HG03045 (cell line): ENCODE measurements at regions not wholly inside any gene's neighbourhood (a gene's known extent, or its start where the extent isn't known, plus 50 kb on each side); places are given as distances from the start of the nearest gene placed in this dataset.

ENCODE experiments used
- ATAC-seq: cut with Tn5 transposase; IDR thresholded peaks from one replicate; pipeline ENCODE4 v1.9.1; 2021; ENCODE audit warnings: mild to moderate bottlenecking, moderate library complexity; ENCODE audit not compliant: unreplicated experiment

GRCh38 chr13:22211876-22212275 is 541.0 kb downstream of the FGF9 start:
- ATAC-seq: no peak

DNA sequence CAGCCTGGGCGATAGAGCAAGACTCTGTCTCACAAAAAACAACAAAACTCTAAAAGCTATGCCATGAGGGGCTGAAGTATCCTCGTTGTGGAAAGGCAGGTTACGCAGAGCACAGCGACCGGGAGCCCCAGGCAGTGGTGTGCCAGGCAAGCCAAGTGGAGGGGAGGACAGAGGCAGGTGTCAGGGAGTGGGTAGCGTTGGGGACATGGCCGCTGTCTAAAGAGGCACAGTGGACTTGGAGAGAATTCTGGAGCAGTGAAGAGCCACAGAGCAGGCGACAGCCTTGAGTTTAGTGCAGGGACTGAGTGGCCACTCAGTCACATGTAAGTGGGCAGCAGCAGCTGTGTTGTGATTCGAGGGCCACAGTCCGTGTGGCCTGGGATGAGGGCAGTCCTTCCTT is 541.7 kb downstream of the FGF9 start:
- no peak for ATAC-seq

- ATAC-seq: no peak
Observed at GRCh38 chr13:22214184-22214583, 543.3 kb downstream of the FGF9 start.

GRCh38 chr13:22218797-22219196 is 547.9 kb downstream of the FGF9 start:
- no peak for ATAC-seq

GRCh38 chr13:22219709-22220108 is 548.8 kb downstream of the FGF9 start:
- no peak for ATAC-seq

- ATAC-seq: no peak
Observed at GRCh38 chr13:22220151-22221135, 549.6 kb downstream of the FGF9 start.

GRCh38 chr13:22223411-22223810 is 552.5 kb downstream of the FGF9 start:
- no peak for ATAC-seq

GRCh38 chr13:22226086-22226485 is 555.2 kb downstream of the FGF9 start:
- no peak for ATAC-seq

GRCh38 chr13:22227895-22228294 is 557.0 kb downstream of the FGF9 start:
- no peak for ATAC-seq

DNA sequence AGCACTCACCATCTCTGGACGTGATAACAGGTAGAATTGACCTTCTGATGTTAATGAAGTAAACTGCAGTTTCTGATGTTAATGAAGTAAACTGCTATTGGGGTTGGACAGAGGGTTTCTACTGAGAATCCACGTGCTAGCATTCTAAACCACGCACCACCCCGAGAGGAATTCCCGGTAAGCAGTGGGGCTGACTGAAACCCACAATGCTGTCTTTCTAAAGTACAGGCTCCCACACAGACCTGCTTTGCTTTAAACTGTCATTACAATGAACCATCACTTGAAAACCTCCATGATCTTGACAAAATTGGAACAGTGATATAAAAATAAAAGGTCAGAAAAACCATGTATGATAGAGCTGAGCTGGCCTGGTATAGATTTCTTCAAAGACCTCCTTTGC is 559.0 kb downstream of the FGF9 start:
- no peak for ATAC-seq

GRCh38 chr13:22232186-22232585 is 561.3 kb downstream of the FGF9 start:
- no peak for ATAC-seq

DNA sequence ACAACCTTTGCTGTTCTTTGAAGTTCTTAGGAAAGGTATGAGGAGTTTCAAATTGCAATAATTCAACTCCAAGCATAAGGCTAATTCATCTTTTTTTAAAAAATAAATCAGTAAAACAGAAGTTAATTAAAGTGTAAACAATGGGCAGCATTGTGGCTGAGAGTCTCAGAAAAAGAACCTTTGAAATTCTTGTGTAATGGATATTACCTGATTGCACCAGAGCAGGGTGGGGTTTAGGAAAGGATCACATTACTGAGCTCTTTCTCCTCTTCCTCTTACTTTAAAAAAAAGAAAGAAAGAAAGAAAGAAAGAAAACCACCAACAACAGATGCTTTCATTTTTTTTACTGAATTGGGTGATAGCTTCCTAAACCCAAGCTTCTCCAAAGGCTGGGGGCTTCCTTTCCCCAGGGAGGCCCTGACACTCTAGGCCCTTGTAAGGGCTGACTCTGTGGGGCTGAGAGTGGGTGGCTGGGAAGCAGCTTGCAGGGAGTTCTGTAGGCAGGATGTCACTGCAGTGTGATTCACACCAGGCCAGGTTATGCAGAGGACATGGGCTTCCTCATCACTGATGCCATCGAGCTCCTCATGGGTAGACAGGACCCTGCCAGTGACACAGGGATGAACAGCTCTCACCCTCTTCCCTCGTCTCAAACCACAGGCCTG is 564.5 kb downstream of the FGF9 start:
- ATAC-seq: no peak

DNA sequence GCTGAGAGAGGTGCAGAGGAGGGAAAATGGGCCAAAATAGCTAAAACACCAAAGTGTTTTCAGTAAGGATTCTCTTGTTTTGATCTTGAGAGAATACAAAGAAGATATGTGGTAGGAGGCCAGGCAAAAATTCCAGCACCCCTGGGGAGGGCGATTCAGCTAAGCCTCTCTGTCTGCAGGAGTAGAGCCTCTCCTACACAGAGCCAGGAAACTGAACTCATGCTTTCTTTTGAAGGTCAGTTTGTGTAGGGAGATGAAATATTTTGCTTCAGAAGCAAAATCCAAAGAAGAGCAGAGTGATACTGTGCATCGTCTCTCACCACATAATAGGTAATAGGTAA is 565.0 kb downstream of the FGF9 start:
- ATAC-seq: no peak

GRCh38 chr13:22238269-22238668 is 567.4 kb downstream of the FGF9 start:
- no peak for ATAC-seq

DNA sequence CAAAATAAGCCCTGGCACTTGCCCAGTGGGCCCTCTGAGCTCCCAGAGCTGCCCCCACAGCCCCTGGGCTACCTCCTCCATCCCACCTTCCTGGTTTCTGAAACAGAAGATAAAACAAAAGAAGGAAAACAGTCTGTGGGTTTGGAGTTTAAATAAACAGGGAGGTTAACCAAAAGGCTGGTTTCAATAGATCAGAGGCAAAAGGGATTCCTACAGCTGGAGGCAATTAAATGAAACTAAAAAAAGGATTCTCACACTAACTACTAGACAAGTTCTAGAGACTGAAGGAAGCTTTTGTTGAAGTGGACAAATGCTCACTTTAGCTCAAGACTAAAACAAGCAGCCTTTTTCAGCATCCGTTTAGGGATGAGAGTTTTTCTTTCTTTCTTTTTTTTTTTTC is 569.8 kb downstream of the FGF9 start:
- ATAC-seq: no peak

DNA sequence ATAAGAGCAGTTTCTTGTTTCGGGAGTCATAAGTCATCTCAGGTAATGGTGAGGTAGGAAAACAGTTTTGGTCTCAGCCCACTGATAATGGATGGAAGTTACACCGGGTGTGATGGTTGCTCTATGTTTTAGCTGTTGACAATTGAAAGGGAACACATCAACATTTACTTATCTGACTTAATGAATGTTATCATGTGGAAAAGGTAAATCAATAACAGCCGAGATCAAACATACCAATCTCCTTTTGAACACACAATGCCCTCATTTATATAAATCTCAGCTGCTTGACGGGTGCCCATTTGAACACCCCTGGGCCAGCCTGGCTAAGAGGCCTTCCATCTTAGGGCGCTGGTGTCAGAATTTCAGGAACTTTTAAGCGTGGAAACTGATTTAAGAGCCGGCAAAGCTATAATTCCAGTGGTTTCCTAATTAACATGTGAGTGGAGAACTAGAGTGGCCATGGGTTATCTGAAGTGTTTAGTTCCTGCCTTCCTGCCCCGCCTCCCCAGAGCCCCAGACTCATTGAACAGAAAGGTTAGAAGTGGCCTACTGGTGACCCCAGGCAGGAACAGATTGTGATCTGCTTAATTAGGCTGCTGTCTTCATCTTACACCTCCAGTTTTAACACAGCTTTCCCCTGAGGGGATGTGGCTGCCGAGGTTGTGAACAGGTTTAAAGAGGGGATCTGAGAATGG is 572.7 kb downstream of the FGF9 start:
- no peak for ATAC-seq

DNA sequence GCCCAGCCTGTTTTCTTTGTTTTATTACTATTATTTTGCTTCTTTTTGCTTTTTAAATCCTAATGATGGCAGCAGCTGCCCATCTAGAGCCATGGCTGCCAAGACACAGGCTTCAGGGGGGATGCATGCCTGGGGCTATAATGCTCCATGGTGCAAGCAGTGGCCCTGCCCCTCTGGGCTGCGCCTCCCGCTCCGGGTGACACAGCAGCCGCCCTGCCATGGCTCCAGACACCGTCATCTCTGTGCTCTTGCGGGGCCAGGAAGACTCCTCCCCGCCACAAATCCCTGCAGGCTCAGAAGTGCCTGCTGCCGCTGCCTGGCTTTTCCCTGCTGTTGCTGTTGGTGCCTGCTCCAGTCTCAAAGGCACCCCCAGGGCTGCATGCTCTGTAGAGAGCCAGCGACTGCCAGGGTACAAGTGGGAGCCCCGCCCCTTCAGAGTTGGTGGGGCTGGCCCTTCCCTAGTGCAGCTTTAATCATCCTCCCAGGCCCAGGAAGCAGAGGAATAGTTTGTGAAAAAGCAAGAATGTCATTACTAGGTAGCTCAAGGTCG is 581.5 kb downstream of the FGF9 start:
- no peak for ATAC-seq

DNA sequence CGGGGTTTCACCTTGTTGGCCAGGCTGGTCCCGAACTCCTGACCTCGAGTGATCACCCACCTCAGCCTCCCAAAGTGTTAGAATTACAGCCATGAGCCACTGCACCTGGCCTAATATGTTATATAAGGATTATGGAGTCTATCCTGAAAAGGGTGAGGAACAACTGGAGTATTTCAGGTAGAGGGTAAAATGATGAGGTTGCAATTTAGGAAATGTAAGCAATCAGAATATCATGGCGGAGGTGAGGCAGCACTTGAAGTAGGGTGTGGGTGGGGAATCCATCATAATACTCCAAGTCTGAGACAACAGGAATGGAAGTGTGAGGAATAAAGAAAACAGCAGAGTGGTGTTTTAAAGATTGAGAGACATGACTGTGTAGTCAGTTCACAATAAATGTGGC is 582.2 kb downstream of the FGF9 start:
- ATAC-seq: no peak

DNA sequence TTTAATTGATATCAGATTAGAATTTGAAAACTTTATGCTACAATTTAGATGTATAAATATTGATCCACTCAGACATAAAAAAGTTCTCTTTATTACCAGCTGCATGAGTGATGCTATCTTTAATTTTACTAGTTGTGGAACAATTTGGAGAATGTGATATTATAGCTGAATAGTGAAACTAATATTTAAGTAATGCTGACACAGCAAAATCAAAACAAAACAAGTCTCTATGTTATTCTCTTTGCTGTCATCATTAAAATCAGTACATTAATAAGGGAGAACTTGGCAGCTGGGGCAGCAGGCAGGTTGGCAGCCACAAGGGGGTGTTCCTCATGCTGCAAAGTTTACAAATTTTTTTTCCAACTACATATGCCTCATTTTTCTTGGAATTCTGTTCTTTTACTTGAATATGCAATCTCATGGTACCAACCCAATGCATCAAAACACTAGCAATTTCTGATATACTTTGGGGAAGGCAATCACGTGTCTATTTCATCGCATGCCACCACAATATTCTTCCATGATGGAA is 585.3 kb downstream of the FGF9 start:
- ATAC-seq: no peak

GRCh38 chr13:22262001-22262885 is 591.4 kb downstream of the FGF9 start:
- ATAC-seq: no peak
